ENCODE measurements at regions not wholly inside any gene's neighbourhood (a gene's known extent, or its start where the extent isn't known, plus 50 kb on each side); places are given as distances from the start of the nearest gene placed in this dataset.

DNA sequence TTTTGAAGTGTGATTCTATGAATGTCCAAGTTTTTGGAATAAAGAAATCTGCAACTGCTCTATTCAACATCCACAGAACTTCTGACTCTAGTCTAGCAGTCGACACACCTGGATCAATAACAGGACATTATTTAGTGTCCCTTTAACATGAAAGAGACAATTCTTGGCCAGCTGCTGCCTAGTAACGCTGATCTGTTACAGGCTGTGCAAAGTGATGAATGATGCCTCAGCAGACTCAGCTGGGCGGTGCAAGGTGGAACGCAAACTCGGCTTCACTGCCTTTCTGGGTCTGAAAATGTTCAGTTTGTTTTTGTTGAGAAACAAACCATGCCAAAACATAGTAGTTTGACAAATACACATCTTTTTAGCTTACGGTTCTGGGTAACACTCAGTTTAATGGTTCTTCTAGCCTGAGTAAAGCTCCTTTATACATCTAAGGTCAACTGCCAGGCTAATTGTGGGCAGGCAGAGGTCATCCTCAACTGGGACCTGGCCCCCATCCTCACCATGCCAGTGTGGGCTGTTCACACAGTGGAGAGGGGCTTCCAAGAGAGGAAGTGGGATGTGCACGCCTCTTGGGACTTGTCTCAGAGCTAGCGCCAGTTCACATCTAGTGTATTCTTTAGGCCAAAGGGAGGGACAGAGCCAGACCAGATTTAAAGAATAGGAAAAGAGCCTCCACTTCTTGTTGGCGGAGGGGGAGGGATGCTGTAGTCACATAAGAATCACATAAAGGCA is 879.7 kb downstream of the QKI start:
- no peak for DNase-seq (ENCODE audit: low spot score)

DNA sequence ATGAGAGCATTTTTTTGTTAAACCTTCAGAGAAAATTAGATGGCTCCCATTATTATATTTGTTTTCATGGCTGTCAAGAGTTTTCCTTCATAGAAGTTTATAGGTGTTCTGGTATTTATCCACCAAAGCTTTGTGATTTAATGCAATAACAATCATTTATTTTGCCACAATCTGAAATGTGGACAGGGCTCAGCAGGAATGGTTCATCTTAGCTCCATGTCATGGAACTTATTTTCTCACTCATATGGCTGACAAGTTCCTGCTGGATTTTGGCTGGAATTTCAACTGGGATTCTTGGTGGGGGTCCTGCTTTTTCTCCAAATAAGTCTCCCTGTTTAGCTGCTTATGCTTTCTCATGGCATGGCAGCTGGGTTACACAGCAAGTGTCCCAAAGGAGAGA is 876.7 kb downstream of the QKI start:
- no peak for DNase-seq (ENCODE audit: low spot score)

DNA sequence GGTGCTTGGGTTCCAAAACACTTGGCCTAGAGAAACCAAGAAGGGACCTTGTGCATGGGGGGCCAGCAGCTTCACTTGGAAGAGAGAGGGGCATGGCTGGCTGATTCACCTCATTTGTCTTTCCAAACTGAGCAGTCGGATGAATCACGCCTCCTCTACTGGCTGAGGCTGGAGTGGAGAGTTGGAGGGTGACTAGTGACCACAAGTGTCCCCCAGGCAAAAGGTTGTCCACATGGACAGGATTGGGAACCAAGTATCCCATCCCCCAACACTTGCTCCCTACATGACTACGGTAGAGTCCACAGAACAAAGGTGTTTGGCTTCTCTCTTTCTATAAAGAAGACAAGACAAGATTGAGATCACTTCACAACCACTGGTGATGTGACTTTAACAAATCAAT is 875.6 kb downstream of the QKI start:
- DNase-seq (ENCODE audit: low spot score) = no peak

DNA sequence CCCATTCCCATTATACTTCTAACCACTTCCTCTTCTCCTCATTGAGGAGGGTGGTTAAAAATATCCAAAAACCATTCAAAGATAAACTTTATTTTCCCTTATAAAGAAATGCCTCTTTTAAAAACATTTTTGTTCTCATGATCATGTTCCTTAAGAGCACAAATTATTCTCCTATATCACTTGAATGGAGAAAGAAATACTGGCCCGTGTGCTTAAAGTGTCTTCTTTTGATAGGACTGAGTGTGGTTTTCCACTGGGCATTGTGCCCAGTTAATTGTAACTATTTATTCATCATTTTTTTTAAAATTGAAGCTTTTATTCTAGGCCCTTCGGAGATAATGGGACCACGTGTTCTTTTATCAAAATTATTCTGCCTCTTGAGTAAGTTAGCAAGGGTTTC is 871.5 kb downstream of the QKI start:
- DNase-seq (ENCODE audit: low spot score) = no peak

DNA sequence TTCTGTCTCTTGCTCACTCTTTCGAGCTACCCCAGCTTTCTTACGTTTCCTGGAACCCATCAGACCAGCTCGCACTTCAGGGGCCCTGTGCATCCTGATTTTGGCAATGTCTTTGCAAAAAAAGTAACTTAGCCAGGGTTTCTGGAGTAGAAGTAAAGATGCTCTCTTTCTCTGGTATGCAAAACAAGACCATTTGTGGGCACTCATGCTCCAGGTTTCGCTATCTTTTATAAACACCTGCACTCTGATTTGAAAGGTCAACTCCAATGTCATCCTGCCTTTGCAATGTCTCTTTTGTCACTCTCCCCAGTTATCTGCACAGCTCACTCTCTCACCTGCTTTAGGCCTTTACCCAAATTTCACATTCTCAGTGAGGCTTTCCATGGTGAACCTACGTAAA is 869.1 kb downstream of the QKI start:
- DNase-seq (ENCODE audit: low spot score) = no peak

DNA sequence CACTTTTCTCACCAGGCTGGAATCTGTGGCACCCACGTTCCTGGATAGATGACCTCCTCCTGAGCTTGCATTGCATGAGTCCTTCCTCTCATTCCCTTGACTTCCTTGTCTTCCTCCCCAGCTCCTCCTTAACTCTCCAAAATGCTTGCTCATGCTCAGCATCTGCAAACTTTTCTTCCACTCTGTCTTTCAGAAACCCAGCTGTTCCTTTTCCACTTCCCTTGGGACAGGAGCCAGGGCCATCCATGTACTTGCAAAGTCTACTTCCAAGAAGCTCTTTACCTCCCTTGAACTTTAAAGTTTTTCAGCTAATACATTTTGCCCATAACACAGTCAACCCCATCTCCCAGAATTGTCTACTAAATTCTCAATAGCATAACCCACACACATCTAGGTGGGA is 861.7 kb downstream of the QKI start:
- DNase-seq (ENCODE audit: low spot score) = no peak

DNA sequence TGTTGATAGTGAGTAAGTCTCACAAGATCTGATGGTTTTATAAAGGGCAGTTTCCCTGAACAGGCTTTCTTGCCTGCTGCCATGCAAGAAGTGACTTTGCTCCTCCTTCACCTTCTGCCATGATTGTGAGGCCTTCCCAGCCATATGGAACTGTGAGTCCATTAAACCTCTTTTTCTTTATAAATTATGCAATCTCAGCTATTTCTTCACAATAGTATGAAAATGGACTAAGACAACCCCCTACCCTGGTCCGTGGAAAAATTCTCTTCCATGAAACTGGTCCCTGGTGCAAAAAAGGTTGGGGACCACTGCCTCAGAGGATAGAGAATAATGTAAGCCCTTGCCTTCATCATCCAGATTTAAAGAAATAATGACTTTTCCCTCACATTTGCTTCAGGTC is 861.3 kb downstream of the QKI start:
- DNase-seq (ENCODE audit: low spot score) = no peak

DNA sequence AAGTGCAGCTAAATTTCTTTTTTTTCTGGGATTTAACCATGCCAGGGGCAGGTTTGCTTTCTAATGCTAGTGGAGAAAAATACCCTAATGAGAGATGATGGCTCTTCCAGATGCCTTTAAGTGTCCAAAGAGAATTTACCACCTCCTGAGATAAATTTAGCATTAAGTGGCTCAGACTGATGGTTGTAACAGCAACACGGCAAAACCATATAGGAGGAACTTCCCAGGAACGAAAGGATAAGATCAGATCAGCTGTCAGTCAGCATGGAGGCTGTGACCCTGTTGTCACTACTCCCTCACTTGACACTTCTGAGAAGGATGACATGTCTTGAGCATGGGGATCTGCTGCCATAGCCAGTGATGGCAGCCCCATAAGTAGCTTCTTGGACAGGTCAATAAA is 860.0 kb downstream of the QKI start:
- no peak for DNase-seq (ENCODE audit: low spot score)

DNA sequence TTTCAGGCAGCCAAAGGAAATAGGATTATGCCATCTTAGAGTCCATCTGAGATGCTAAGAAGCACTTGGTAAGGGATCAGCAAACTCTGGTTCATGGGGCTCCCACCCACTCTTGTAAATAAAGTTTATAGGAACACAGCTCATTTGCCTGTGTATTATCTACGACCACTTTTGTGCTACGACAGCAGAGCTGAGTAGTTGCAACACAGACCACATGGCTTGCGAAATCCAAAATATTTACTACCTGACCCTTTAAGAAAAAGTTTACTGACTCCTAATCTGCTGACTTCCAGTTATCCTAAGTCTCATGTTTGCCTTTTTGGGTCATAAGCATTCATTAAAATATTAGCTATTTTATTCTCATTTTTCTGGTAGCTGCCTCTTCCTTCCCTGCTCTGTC is 859.0 kb downstream of the QKI start:
- no peak for DNase-seq (ENCODE audit: low spot score)

DNA sequence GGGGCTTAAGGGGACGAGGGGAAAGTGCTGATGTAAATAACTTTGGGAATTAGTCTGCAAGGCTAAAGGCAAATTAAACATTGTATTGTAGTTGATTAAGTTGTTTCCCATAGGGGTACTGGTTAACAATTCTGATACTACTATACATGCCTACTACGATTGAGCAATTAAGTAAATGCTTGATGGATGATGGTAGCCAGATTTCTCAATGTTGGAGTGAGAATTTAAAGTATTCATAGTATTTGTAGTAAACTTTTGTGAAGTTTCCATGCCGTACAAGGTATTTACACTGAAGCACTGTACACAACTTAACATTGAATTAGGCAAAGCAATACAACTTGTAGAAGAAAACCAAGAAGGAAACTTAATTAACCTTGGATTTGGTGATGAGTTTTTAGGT is 852.3 kb downstream of the QKI start:
- DNase-seq (ENCODE audit: low spot score) = no peak

DNA sequence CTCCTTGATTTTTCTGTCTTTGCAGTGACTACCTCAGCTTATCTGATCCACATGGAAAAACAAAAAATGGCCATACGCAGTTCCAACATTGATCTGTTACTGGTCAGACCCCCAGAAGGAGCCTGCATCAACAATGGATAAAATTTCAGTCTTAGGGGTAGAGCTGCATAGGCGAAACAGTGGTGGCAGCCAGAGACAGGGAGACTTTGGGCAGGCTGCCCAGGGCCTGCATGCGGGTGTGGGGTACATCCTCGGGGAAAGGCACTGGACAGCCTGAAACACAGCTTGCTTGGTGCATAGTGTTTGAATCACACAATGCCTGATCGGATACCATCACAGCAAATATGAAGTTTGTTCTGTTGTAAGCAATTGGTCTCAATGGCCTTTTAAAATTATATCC is 847.8 kb downstream of the QKI start:
- no peak for DNase-seq (ENCODE audit: low spot score)

DNA sequence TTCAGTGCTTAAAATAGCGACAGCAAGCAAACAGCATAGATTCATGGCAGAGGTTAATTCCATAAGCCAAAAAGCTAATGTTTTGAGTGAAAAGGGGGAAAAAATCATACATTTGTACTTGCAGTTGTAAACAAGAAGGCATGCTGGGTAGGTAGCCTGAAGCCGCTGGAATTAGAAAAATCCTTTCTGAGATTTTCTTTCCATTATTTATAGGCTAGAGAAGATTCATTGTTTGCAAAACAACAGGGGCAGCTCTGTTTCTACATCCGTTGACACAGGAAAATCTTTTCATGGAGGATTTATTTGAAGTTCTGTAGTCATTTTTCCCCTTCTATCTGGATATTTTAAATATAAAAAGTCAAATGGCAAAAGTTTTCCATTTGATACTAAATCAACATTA is 843.9 kb downstream of the QKI start:
- no peak for DNase-seq (ENCODE audit: low spot score)

DNA sequence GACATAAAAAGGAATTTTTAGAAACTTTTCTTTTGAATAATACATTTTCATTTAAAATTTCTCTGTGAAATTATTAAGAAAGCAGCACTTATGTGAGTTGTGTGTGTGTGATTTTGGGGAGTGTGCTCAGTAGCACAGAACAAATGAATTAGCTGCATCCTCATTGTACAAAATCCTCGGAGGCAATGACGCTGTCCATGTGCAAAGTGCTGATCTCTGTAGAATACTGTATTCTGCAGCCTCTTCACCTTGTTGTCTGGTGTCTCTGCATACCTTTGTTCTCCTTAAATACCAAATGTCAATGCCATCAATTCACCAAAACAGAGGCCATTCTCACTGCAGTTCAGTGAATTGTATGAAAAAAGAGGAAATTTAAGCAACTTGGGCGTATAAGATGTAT is 838.4 kb downstream of the QKI start:
- no peak for DNase-seq (ENCODE audit: low spot score)

DNA sequence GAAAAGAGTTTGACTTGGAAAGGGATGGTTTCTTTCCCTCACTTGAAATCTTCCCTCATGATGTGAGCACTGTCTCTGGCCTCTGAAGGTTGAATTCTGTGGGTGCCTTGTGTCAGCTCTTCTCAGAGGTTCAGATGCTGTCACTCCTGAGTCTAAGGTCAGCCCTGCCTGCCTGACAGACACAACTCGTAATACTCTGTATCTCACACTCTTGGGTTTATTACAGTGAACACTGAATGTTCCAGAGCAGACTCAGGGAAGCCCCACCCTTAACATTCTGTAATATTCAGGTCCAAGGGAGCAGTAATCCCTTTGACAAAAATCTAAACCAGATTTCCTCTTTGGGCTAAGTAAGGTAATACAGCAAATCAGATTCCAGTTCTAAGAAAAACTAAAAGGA is 837.8 kb downstream of the QKI start:
- DNase-seq (ENCODE audit: low spot score) = no peak

DNA sequence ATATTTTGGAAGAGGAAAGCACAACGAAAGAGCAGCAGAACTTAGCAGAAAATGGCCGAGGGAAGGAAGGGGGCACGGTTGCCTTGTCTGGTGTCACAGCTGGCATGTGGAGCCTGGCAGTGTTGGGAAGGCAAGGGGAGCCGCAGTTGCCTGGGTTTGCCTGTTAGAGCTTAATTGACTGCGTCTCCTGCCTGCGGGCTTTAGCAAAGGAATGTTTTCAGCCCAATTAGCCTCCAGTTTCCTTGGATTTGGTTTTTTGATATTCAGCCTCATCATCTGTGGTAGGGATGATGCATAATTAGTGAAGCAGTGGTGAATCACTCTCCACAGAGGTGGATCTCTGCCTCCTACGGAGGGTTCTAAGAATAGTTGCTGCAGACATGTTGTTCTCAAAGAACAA is 832.6 kb downstream of the QKI start:
- DNase-seq (ENCODE audit: low spot score) = no peak

DNA sequence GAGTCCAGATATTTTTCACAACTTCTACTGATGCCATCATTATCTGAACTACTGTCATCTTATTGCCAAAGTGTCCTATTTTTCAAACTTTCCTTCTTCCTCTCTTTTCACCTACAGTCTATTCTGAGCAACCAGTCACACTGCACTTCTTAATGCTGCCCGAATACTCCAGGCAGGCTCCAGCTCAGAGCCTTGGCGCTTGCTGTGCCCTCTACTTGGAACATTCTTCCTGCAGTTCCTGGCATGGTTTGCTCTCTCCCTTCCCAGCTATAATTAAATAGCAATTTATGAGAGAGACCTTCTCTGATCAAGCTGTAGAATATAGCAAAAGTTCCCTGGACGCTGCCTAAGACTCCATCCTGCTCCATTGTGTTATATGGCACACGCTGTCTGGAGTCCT is 831.6 kb downstream of the QKI start:
- no peak for DNase-seq (ENCODE audit: low spot score)

DNA sequence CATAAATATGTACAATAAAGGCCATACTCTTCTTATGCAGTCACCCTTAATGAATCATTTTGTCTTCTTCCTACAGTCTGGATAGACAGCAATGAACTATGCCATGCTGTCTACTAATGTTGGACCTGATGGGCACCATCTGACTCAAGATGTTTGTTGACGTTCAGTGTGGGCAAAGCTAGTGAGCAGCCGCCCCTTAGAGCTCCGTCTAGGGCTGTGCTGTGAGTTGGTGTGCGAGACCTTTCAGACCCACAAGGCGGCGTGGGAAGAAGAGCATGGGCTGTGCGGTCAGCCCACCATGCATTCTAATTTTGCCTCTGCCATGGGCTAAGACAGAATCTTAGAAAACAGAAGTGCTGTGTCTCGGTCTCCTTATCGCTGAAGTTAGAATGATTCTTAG is 829.4 kb downstream of the QKI start:
- DNase-seq (ENCODE audit: low spot score) = no peak

DNA sequence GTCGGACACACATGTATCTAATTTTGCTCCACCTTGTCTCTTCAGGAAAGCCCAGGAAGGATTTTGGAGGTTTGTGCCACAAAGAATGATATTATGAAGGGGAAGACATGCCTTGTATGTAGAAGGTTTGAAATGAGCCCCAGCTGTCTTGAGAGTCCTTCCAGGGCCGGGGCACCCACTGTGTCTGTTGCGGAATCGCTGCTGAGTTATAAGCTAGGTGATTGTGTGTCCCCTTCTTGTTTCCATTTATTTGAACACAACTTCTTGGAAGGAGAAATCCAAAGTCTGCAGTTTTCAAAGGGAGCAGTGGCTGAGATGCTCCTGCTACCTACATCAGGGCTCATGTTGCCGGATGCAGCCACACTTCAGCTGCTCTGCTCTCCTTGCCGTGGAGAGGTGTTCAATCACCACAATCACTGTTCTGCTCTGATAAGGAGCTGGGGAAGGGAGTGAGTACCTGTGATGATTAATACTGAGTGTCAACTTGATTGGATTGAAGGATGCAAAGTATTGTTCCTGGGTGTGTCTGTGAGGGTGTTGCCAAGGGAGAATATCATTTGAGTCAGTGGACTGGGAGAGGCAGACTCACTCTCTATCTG is 828.6 kb downstream of the QKI start:
- no peak for DNase-seq (ENCODE audit: low spot score)

DNA sequence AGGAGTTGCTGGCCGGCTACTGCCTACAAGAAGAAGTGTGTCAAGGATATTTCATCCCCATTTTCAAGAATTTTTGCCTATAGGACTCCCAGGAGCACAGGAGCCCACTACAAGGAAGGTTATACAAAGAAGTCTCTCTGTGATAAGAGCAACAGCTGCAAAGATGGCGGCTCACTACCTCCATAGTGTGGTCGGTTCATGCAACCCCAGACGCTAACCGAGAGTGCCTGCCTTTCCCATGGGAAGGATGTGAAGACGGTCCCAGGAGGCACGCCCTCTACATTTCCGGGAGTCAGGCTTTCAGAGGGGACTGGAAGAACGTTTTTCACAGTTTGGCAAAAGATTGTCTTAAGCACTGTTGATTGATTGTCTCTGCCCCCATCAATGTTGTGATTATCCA is 816.3 kb downstream of the QKI start:
- DNase-seq (ENCODE audit: low spot score) = no peak

DNA sequence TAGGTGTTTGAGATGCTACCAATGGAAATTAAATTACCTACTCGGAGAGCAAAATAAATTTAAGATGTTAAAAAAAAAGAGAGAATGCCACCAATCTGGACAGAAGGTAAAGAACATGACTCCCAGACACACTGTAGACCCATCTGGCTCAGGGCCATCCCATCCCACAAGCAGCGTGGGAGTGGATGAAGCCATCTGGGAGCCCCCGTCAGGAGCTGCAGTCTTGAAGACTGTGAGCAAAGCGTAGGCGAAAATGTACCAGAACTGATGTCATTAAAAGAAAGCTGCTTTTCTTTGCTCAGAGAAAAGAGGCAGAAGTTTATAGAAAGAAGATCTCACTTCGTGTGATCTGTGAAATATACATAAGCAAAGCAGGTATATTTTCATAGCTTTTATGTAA is 815.7 kb downstream of the QKI start:
- DNase-seq (ENCODE audit: low spot score) = no peak

DNA sequence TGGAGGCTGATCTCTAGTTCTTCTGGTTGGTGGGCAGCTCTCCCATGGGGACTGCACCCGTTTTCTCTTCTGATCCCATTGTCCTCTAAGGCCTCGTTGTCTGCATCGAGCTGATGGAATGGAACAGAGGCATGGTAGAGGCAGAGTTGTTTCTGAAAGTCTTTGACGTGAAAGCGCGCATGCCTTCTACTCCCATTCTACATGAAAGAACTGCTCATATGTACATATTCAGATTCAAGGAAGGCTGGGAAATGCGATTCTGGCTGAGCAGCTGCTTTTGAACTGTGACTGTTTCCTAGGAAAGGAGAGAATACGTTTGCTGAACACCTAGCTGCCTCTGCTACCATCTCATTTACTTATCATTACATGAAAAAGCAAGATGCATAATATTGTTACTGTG is 815.2 kb downstream of the QKI start:
- no peak for DNase-seq (ENCODE audit: low spot score)

DNA sequence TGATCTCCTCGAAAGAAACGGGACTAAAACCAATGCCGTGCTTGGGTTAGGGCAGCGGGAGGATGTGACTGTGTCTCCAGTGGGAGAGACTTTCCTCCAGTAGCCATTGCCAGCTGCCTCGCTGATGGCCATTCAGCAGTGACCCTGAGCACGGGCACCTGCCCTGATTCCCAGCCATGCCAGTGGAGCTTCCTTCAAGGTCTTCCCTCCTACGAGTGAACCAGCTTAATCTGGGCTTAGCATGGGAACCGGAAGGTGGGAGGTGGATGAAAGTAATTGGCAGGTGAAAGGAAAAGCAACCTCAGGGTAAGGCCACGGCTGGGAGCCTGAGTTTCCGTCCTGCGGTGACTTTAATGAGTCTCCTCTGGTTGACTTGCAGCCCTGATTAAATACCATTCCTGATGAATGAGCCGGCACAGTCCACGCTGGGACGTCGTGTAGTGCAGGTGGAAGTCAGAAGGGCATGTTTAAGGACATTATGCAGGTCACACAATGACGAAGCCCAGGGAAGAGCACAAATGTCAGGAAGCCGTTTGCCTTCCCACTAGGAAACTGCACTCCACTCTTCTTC is 813.5 kb downstream of the QKI start:
- no peak for DNase-seq (ENCODE audit: low spot score)

DNA sequence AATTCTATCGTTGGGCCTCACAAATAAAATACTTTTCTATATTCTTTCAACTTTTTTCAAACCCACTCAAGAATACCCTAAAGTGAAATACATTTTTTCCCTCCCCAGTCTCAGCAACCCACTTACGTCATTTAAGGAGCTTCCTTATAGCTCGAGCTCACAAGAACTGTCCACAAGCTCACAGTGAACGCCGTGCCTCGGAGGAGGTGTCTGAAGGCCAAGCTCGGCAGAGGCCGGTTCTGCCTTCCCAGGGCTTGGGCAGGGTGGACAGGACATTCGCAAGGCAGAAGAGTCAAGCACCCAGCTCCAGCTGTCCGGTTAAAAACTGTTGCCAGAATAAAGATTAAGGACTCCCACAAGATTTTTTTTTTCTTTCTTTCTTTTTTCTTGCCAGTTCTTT is 802.3 kb downstream of the QKI start:
- no peak for DNase-seq (ENCODE audit: low spot score)

DNA sequence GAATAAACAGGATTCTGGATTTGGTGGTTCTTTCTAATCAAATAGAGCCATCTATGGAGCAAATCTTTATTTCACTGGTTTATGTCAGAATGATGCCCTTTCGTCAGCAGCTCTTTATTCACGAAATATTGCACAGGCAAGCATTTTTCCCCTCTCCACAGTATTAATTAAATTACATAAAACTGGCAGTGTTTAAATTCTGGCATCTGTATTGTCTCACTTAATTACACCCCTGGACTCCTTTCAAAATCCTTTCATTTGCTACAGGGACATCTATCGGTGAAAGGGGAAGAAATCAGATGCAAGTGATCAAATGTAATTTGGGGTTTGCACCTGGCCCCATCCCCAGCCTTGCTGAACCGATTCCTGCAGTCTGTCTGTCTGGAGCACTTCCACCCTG is 801.9 kb downstream of the QKI start:
- no peak for DNase-seq (ENCODE audit: low spot score)

Data from HuH-7.5 (cell line).